ENCODE measurements at regions not wholly inside any gene's neighbourhood (a gene's known extent, or its start where the extent isn't known, plus 50 kb on each side); places are given as distances from the start of the nearest gene placed in this dataset.

- Histone ChIP-seq H3K79me2 (ENCODE audit: insufficient read depth, low read length) (no peaks in the 10 kb centered on the region), H3K9me2 (ENCODE audit: insufficient read depth) (no peaks in the 10 kb centered on the region), H3K4me2 (ENCODE audit: low read length) (no peak overlapping the region), H3K4me3 (replicated peaks in 1 of 2; ENCODE audit: low read depth in 1 of 2, low read length in 2 of 2) (no peak overlapping the region), H3K27ac (ENCODE audit: low read depth, low read length) (no peak overlapping the region), H3K9me3 (ENCODE audit: control insufficient read depth in 1 of 2, insufficient read depth in 1 of 2, low read depth in 1 of 2, low read length in 2 of 2) (no peaks in the 10 kb centered on the region), H3K36me3 (ENCODE audit: control insufficient read depth in 1 of 2, insufficient read depth in 2 of 2, low read length in 2 of 2) (no peaks in the 10 kb centered on the region), H3K9ac (ENCODE audit: low read length) (no peak overlapping the region), H3K4me1 (ENCODE audit: control insufficient read depth in 1 of 2, insufficient read depth in 2 of 2, low read length in 2 of 2) (no peaks in the 10 kb centered on the region), H2AFZ (ENCODE audit: low read depth, low read length, poor library complexity, severe bottlenecking) (no peak overlapping the region), H4K20me1 (ENCODE audit: insufficient read depth) (no peaks in the 10 kb centered on the region), H3K27me3 (ENCODE audit: insufficient read depth, low read length) (no peaks in the 10 kb centered on the region)
- ChIA-PET CTCF (no interaction called here), POLR2A (no interaction called here), RAD21 (ENCODE audit: low non-redundant PET in 1 of 2, low total read pairs in 2 of 2, uncharacterized antibody in 2 of 2, unreplicated experiment in 2 of 2) (no interaction called here)
- no peak for DNase-seq (ENCODE audit: low read depth, low spot score)
- TF ChIP-seq CEBPB (IDR thresholded peaks at IDR 0.05; ENCODE audit: low read depth): no peak
- no TSS peak for BruUV-seq (replicated peaks)
- intact Hi-C loops (cut with micrococcal nuclease): no loop called here
- no peak for ATAC-seq
These were observed 1053.4 kb upstream of the RBFOX1 start for GRCh38 chr16:6279286-6279685.

GRCh38 chr16:6274351-6274750 is 1058.3 kb upstream of the RBFOX1 start:
- RAD21 ChIA-PET (ENCODE audit: low non-redundant PET in 1 of 2, low total read pairs in 2 of 2, uncharacterized antibody in 2 of 2, unreplicated experiment in 2 of 2): no interaction called here
- DNase-seq (ENCODE audit: low read depth, low spot score): no peak
- Histone ChIP-seq H3K4me1 (ENCODE audit: control insufficient read depth in 1 of 2, insufficient read depth in 2 of 2, low read length in 2 of 2) (no peaks in the 10 kb centered on the region), H4K20me1 (ENCODE audit: insufficient read depth) (no peaks in the 10 kb centered on the region), H3K9me3 (ENCODE audit: control insufficient read depth in 1 of 2, insufficient read depth in 1 of 2, low read depth in 1 of 2, low read length in 2 of 2) (no peaks in the 10 kb centered on the region), H3K36me3 (ENCODE audit: control insufficient read depth in 1 of 2, insufficient read depth in 2 of 2, low read length in 2 of 2) (no peaks in the 10 kb centered on the region), H3K79me2 (ENCODE audit: insufficient read depth, low read length) (no peaks in the 10 kb centered on the region), H3K4me2 (ENCODE audit: low read length) (no peak overlapping the region), H2AFZ (ENCODE audit: low read depth, low read length, poor library complexity, severe bottlenecking) (no peak overlapping the region), H3K9ac (ENCODE audit: low read length) (no peak overlapping the region), H3K27ac (ENCODE audit: low read depth, low read length) (no peak overlapping the region), H3K27me3 (ENCODE audit: insufficient read depth, low read length) (no peaks in the 10 kb centered on the region), H3K9me2 (ENCODE audit: insufficient read depth) (no peaks in the 10 kb centered on the region), H3K4me3 (replicated peaks in 1 of 2; ENCODE audit: low read depth in 1 of 2, low read length in 2 of 2) (no peak overlapping the region)
- TF ChIP-seq EGR1 (IDR thresholded peaks at IDR 0.05; ENCODE audit: low read depth): no peak
- TF ChIP-seq TCF7L2 (IDR thresholded peaks at IDR 0.05; ENCODE audit: borderline replicate concordance, extremely low read depth, insufficient read depth, insufficient read length): no peak
- TF ChIP-seq JUND (IDR thresholded peaks at IDR 0.05): no peak
- no peak for TF ChIP-seq REST (IDR thresholded peaks at IDR 0.05; ENCODE audit: low read depth)
- TF ChIP-seq SP1 (IDR thresholded peaks at IDR 0.05; ENCODE audit: low read depth): no peak
- no peak for TF ChIP-seq ZFX (IDR thresholded peaks at IDR 0.05)
- no peak for TF ChIP-seq SRF (IDR thresholded peaks at IDR 0.05; ENCODE audit: low read depth)
- no peak for TF ChIP-seq MAX (IDR thresholded peaks at IDR 0.05)
- TF ChIP-seq EZH2phosphoT487 (IDR thresholded peaks at IDR 0.05; ENCODE audit: borderline replicate concordance): no peak
- TF ChIP-seq CTCF (IDR thresholded peaks at IDR 0.05 in 2 of 3, conservative IDR thresholded peaks at IDR 0.05 in 1 of 3; ENCODE audit: borderline replicate concordance in 1 of 3, insufficient read depth in 1 of 3, low read depth in 2 of 3, low read length in 2 of 3): no peak
- TF ChIP-seq RAD21 (IDR thresholded peaks at IDR 0.05; ENCODE audit: low read depth): no peak
- TF ChIP-seq POLR2A (IDR thresholded peaks at IDR 0.05; ENCODE audit: borderline replicate concordance, extremely low read depth, insufficient read depth, insufficient read length): no peak
- BruUV-seq (replicated peaks): no TSS peak
- CTCF ChIA-PET: no interaction called here
- no peak for ATAC-seq
- POLR2A ChIA-PET: no interaction called here
- intact Hi-C loops (cut with micrococcal nuclease): no loop called here
